Endothelial cell of umbilical vein (primary cell): ENCODE measurements at regions not wholly inside any gene's neighbourhood (a gene's known extent, or its start where the extent isn't known, plus 50 kb on each side); places are given as distances from the start of the nearest gene placed in this dataset.

Experiments used
- BruUV-seq: library from RNA; stranded (reverse); fragments of 400-500 nt; replicated peaks from 2 replicates; lab custom pipeline; 2021; lab: Mats Ljungman, UMichigan
- CTCF ChIA-PET: fragments of 300-600, 350-600 bp; sonication (Branson Sonifier 250); formaldehyde crosslinking; loops from one replicate; lab custom pipeline; 2021; ENCODE audit warnings: antibody characterized with exemption, inconsistent platforms; lab: Charles Lee
- POLR2A ChIA-PET: fragments of 300-600, 350-600 bp; sonication (Branson Sonifier 250); formaldehyde crosslinking; loops from one replicate; lab custom pipeline; 2021; ENCODE audit warnings: antibody characterized with exemption, inconsistent platforms; lab: Charles Lee
- DNase-seq: peaks from one replicate; pipeline ENCODE4 v3.0.0-alpha.2; 2011; ENCODE audit warnings: low read depth, low spot score
- FAIRE-seq: peaks from 2 replicates; lab custom pipeline; 2011; peaks lifted over from hg19 to GRCh38; lab: Jason Lieb, UNC
- H2AFZ ChIP-seq: 2 replicates; pipeline ENCODE4 v1.6.0; 2012; ENCODE audit warnings: low read depth, low read length, control low read depth, inconsistent platforms
- H3K27ac ChIP-seq: 2 replicates; pipeline ENCODE4 v1.5.1; 2011; ENCODE audit warnings: low read depth, mild to moderate bottlenecking, control low read depth, low read length, moderate library complexity; ENCODE audit not compliant: insufficient read depth
- H3K27me3 ChIP-seq, 2 experiments: 2 replicates each; pipeline versions ENCODE4 v1.6.0 to v1.6.1; 2011; ENCODE audit warnings: low read length in 2 of 2, mixed read lengths in 1 of 2; ENCODE audit not compliant: control insufficient read depth in 2 of 2, insufficient read depth in 2 of 2
- H3K36me3 ChIP-seq, 2 experiments: 2 replicates in 1 of 2; 3 replicates in 1 of 2; pipeline ENCODE4 v1.5.1; 2011; ENCODE audit warnings: low read length in 2 of 2, mild to moderate bottlenecking in 1 of 2, moderate library complexity in 1 of 2; ENCODE audit not compliant: control insufficient read depth in 2 of 2, insufficient read depth in 2 of 2; ENCODE audit errors: extremely low read depth in 1 of 2
- H3K4me1 ChIP-seq: 3 replicates; pipeline ENCODE4 v1.5.1; 2011; ENCODE audit warnings: mild to moderate bottlenecking, low read length; ENCODE audit not compliant: control insufficient read depth, insufficient read depth; ENCODE audit errors: extremely low read depth
- H3K4me2 ChIP-seq: 2 replicates; pipeline ENCODE4 v1.6.1; 2011; ENCODE audit warnings: low read length, control low read depth, mixed read lengths; ENCODE audit not compliant: insufficient read depth
- H3K4me3 ChIP-seq, 3 experiments: fragments of 200-600 bp in 1 of 3; sonication (generic), shearing (Covaris generic) in 1 of 3; replicated peaks in 1 of 3; 2 replicates each; pipeline ENCODE4 v1.5.1; 2011 to 2016; ENCODE audit warnings: control low read depth in 3 of 3, low read length in 3 of 3, mild to moderate bottlenecking in 2 of 3, inconsistent platforms in 1 of 3, low read depth in 1 of 3, moderate library complexity in 1 of 3; ENCODE audit not compliant: insufficient read depth in 1 of 3
- H3K79me2 ChIP-seq: 2 replicates; pipeline ENCODE4 v1.6.0; 2012; ENCODE audit warnings: low read length, inconsistent platforms; ENCODE audit not compliant: control insufficient read depth, insufficient read depth
- H3K9ac ChIP-seq: replicated peaks from 2 replicates; pipeline ENCODE3; 2011; ENCODE audit warnings: low read length, control low read depth; ENCODE audit not compliant: insufficient read depth; ENCODE audit errors: extremely low read depth
- H3K9me1 ChIP-seq: replicated peaks from 3 replicates; pipeline ENCODE4 v1.6.0; 2011; ENCODE audit warnings: mild to moderate bottlenecking, low read length; ENCODE audit not compliant: control insufficient read depth, insufficient read depth; ENCODE audit errors: extremely low read depth
- H3K9me3 ChIP-seq: replicated peaks from 2 replicates; pipeline ENCODE4 v1.5.1; 2012; ENCODE audit warnings: low read length, inconsistent platforms; ENCODE audit not compliant: control insufficient read depth, insufficient read depth
- H4K20me1 ChIP-seq: replicated peaks from 2 replicates; pipeline ENCODE3; 2011; ENCODE audit warnings: mild to moderate bottlenecking, low read length; ENCODE audit not compliant: control insufficient read depth, insufficient read depth; ENCODE audit errors: extremely low read depth
- EZH2 ChIP-seq: IDR thresholded peaks from 2 replicates; pipeline ENCODE4 v1.6.1; 2012; ENCODE audit warnings: borderline replicate concordance, low read depth, mild to moderate bottlenecking, moderate library complexity, low read length, inconsistent platforms; ENCODE audit not compliant: severe bottlenecking
- FOS ChIP-seq: IDR thresholded peaks from 2 replicates; pipeline ENCODE4 v1.6.1; 2011; ENCODE audit warnings: mild to moderate bottlenecking, low read length, moderate library complexity, borderline replicate concordance; ENCODE audit not compliant: insufficient read depth
- GATA2 ChIP-seq: IDR thresholded peaks from 2 replicates; pipeline ENCODE4 v1.7.0; 2011; ENCODE audit warnings: low read depth, mild to moderate bottlenecking, moderate library complexity, mixed read lengths, low read length; ENCODE audit not compliant: insufficient read length, insufficient read depth
- JUN ChIP-seq: IDR thresholded peaks from 2 replicates; pipeline ENCODE4 v1.6.1; 2011; ENCODE audit warnings: borderline replicate concordance, low read depth; ENCODE audit not compliant: insufficient read length, insufficient read depth
- MYC ChIP-seq: IDR thresholded peaks from one replicate; pipeline ENCODE4 v1.6.1; 2011; ENCODE audit warnings: mild to moderate bottlenecking, low read depth, low read length
- POLR2A ChIP-seq: IDR thresholded peaks from 2 replicates; pipeline ENCODE4 v1.6.1; 2012; ENCODE audit warnings: low read depth, mild to moderate bottlenecking, control low read depth, low read length
- POLR2AphosphoS5 ChIP-seq: IDR thresholded peaks from 2 replicates; pipeline ENCODE4 v1.6.1; 2012; ENCODE audit warnings: low read depth, mild to moderate bottlenecking, control low read depth, low read length, moderate library complexity; ENCODE audit not compliant: insufficient read depth
- dilution Hi-C: fragments of 300-500 bp; cut with MboI; formaldehyde crosslinking; loops from one replicate; pipeline ENCODE4 v1.15.0; 2019; ENCODE audit warnings: low sequenced_read_pairs; ENCODE audit not compliant: extremely low pct_ligation_motif_present
- intact Hi-C: fragments of 100-400 bp; cut with micrococcal nuclease; formaldehyde crosslinking; loops from one replicate; pipeline ENCODE4 v1.10.0; 2022
- TF ChIP-seq, protein P1 (sequence below), 2 donors: IDR thresholded peaks; 1 replicate in 1 of 2; 2 replicates in 1 of 2; pipeline ENCODE4 v1.5.1; 2011; ENCODE audit warnings: low read length in 2 of 2, mild to moderate bottlenecking in 2 of 2, moderate library complexity in 2 of 2, control low read depth in 1 of 2, inconsistent platforms in 1 of 2, low read depth in 1 of 2; ENCODE audit not compliant: insufficient read depth in 1 of 2; ENCODE audit errors: extremely low read depth in 1 of 2
- TF ChIP-seq, protein P2 (sequence below): IDR thresholded peaks from 2 replicates; pipeline ENCODE4 v1.6.1; 2011; ENCODE audit not compliant: insufficient read depth, insufficient read length

- Histone ChIP-seq H3K9me1 (no peaks in the 10 kb centered on the region), H3K79me2 (no peaks in the 10 kb centered on the region), H3K4me2 (no peak overlapping the region), H3K36me3 (no peaks in the 10 kb centered on the region), H3K9ac (no peak overlapping the region), H3K4me1 (no peaks in the 10 kb centered on the region), H3K9me3 (peaks cover 7% of the 10 kb centered on the region), H3K4me3 (no peak overlapping the region), H2AFZ (no peak overlapping the region), H3K27ac (no peak overlapping the region), H4K20me1 (no peaks in the 10 kb centered on the region), H3K27me3 (no peaks in the 10 kb centered on the region)
- ChIA-PET CTCF (no interaction called here), POLR2A (no interaction called here)
- FAIRE-seq (no peak), DNase-seq (no peak)
- BruUV-seq, result no TSS peak
- TF ChIP-seq, protein P1, sequence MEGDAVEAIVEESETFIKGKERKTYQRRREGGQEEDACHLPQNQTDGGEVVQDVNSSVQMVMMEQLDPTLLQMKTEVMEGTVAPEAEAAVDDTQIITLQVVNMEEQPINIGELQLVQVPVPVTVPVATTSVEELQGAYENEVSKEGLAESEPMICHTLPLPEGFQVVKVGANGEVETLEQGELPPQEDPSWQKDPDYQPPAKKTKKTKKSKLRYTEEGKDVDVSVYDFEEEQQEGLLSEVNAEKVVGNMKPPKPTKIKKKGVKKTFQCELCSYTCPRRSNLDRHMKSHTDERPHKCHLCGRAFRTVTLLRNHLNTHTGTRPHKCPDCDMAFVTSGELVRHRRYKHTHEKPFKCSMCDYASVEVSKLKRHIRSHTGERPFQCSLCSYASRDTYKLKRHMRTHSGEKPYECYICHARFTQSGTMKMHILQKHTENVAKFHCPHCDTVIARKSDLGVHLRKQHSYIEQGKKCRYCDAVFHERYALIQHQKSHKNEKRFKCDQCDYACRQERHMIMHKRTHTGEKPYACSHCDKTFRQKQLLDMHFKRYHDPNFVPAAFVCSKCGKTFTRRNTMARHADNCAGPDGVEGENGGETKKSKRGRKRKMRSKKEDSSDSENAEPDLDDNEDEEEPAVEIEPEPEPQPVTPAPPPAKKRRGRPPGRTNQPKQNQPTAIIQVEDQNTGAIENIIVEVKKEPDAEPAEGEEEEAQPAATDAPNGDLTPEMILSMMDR (IDR thresholded peaks at IDR 0.05; ENCODE audit: extremely low read depth in 1 of 2, insufficient read depth in 1 of 2, low read depth in 1 of 2, low read length in 2 of 2), result no peak
- TF ChIP-seq POLR2A, result no peak
- no peak for TF ChIP-seq EZH2
- no peak for TF ChIP-seq FOS
- no peak for TF ChIP-seq GATA2
- TF ChIP-seq, protein P2, sequence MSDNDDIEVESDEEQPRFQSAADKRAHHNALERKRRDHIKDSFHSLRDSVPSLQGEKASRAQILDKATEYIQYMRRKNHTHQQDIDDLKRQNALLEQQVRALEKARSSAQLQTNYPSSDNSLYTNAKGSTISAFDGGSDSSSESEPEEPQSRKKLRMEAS, result no peak
- no peak for TF ChIP-seq POLR2AphosphoS5
- TF ChIP-seq JUN, result no peak
- no peak for TF ChIP-seq MYC
- dilution Hi-C loops, result no loop called here
- intact Hi-C loops, result no loop called here
Observed at GRCh38 chr3:103601666-103602065, 1166.9 kb downstream of the ZPLD1 start.
